ENCODE measurements at regions not wholly inside any gene's neighbourhood (a gene's known extent, or its start where the extent isn't known, plus 50 kb on each side); places are given as distances from the start of the nearest gene placed in this dataset.

GRCh38 chr22:46070803-46071450 is 79.4 kb upstream of the PPARA start:
- peak overlapping the region; percentile 60 for H3K4me3 ChIP-seq (ENCODE audit: low read length)
- no peak for TF ChIP-seq ZNF274 (IDR thresholded peaks at IDR 0.05; ENCODE audit: low read depth, low read length)

- H3K4me3 ChIP-seq (ENCODE audit: low read length), result peak overlapping the region; percentile 60
- TF ChIP-seq ZNF274 (IDR thresholded peaks at IDR 0.05; ENCODE audit: low read depth, low read length), result no peak
These were observed 78.7 kb upstream of the PPARA start for GRCh38 chr22:46071451-46072109.

- peak overlapping the region; percentile 58 for H3K4me3 ChIP-seq (ENCODE audit: low read length)
- TF ChIP-seq ZNF274 (IDR thresholded peaks at IDR 0.05; ENCODE audit: low read depth, low read length), result no peak
These were observed 78.0 kb upstream of the PPARA start for GRCh38 chr22:46072110-46072881.

GRCh38 chr22:46072981-46073682 is 77.2 kb upstream of the PPARA start:
- H3K4me3 ChIP-seq (ENCODE audit: low read length), result peak overlapping the region; percentile 58; the same call in 1 of the 2 replicates
- no peak for TF ChIP-seq ZNF274 (IDR thresholded peaks at IDR 0.05; ENCODE audit: low read depth, low read length)

GRCh38 chr22:46073683-46074504 is 76.4 kb upstream of the PPARA start:
- TF ChIP-seq ZNF274 (IDR thresholded peaks at IDR 0.05; ENCODE audit: low read depth, low read length), result no peak
- no peak overlapping the region for H3K4me3 ChIP-seq (ENCODE audit: low read length)

- H3K4me3 ChIP-seq (ENCODE audit: low read length), result no peak overlapping the region
- no peak for TF ChIP-seq ZNF274 (IDR thresholded peaks at IDR 0.05; ENCODE audit: low read depth, low read length)
These were observed 75.4 kb upstream of the PPARA start for GRCh38 chr22:46074771-46075551.

- TF ChIP-seq ZNF274 (IDR thresholded peaks at IDR 0.05; ENCODE audit: low read depth, low read length), result no peak
- no peak overlapping the region for H3K4me3 ChIP-seq (ENCODE audit: low read length)
These were observed 74.4 kb upstream of the PPARA start for GRCh38 chr22:46075764-46076531.

- no peak overlapping the region for H3K4me3 ChIP-seq (ENCODE audit: low read length)
- TF ChIP-seq ZNF274 (IDR thresholded peaks at IDR 0.05; ENCODE audit: low read depth, low read length), result no peak
These were observed 73.5 kb upstream of the PPARA start for GRCh38 chr22:46076651-46077339.

- TF ChIP-seq ZNF274 (IDR thresholded peaks at IDR 0.05; ENCODE audit: low read depth, low read length), result no peak
- no peak overlapping the region for H3K4me3 ChIP-seq (ENCODE audit: low read length)
These were observed 72.6 kb upstream of the PPARA start for GRCh38 chr22:46077669-46078099.

- no peak overlapping the region for H3K4me3 ChIP-seq (ENCODE audit: low read length)
- no peak for TF ChIP-seq ZNF274 (IDR thresholded peaks at IDR 0.05; ENCODE audit: low read depth, low read length)
These were observed 71.9 kb upstream of the PPARA start for GRCh38 chr22:46078241-46079092.

Measured in GM08714 (cell line).